ENCODE measurements at regions not wholly inside any gene's neighbourhood (a gene's known extent, or its start where the extent isn't known, plus 50 kb on each side); places are given as distances from the start of the nearest gene placed in this dataset.

DNA sequence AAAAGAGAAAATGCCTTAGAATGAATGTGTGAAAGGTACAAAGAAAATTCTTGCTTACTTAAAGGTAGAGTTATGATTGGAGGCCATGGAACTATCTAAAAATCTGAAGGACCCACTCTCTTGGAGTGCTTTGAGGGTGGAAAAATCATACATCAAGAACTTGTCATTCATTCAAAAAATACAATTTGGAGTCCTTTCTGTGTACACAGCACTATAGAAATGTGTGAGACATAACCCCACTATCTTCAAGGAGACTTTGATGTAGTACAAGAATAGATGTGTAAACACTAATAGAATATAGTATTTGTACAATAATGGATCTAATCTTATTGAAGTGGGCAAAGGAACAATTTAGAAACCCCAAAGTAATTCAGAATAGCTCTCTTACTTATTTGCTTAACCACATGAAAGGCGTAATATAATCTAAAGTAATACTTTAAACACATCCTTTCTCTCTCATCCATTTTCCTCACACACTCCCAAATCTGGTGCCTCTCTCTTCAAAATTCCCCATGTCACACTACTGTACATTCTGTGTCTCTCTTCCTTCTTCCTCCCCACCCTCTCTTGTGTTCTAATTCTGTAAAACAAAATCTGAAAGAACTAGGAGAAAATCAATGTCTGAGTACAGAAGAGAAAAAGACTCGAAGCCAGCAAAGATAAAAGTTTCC, 166.7 kb downstream of the DNAJB9 start:
- no peaks in the 10 kb centered on the region for H3K4me1 ChIP-seq
- WGBS (ENCODE audit: insufficient coverage, low coverage, low lambda C conversion rate, missing lambda C conversion rate), result 73% methylated on average over 2 of the region's 2 CpGs
- H3K36me3 ChIP-seq, result no peaks in the 10 kb centered on the region
- no peak for DNase-seq
- no peak overlapping the region for H3K4me3 ChIP-seq
- TF ChIP-seq, protein P1, sequence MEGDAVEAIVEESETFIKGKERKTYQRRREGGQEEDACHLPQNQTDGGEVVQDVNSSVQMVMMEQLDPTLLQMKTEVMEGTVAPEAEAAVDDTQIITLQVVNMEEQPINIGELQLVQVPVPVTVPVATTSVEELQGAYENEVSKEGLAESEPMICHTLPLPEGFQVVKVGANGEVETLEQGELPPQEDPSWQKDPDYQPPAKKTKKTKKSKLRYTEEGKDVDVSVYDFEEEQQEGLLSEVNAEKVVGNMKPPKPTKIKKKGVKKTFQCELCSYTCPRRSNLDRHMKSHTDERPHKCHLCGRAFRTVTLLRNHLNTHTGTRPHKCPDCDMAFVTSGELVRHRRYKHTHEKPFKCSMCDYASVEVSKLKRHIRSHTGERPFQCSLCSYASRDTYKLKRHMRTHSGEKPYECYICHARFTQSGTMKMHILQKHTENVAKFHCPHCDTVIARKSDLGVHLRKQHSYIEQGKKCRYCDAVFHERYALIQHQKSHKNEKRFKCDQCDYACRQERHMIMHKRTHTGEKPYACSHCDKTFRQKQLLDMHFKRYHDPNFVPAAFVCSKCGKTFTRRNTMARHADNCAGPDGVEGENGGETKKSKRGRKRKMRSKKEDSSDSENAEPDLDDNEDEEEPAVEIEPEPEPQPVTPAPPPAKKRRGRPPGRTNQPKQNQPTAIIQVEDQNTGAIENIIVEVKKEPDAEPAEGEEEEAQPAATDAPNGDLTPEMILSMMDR (IDR thresholded peaks at IDR 0.05), result no peak
- TF ChIP-seq POLR2A (IDR thresholded peaks at IDR 0.05), result no peak
- H3K27me3 ChIP-seq, result no peaks in the 10 kb centered on the region
- H3K27ac ChIP-seq, result no peak overlapping the region
- ATAC-seq, result no peak
- H3K9me3 ChIP-seq, result no peaks in the 10 kb centered on the region
- intact Hi-C loops (cut with DNase I), result no loop called here

DNA sequence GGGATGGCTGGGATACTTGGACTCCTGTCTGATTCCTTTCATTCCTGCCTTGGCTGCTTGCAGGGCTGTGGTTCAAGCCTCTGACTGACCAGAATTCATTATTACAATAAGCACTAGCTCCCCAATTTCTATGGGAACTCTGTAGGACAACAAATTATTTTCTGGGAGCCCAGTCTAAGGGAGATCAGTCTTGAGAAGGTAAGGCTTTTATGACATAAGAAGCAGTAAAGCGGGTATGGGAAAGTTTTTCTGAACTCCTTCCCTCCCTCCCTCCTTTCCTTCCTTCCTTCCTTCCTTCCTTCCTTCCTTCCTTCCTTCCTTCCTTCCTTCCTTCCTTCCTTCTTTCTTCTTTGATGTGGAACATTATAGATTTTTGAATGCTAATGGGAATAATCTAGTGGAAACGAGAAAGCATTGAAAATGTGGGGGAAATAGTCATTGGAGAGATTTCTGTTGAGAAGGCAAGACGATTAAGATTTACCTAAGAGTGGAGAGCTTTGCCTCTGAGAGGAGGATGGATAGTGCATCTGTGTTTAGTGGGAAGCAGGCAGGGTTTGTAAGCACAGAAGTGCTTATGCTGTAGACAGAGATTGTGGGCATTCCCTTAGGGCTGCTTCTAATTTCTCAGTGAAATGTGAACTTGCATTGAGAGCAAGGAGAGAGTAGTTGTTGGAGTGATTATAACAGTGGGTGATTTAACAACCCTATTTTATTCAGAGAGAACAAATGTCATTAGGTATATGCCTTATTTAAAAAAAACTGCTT, 201.5 kb downstream of the DNAJB9 start:
- intact Hi-C loops (cut with DNase I), result no loop called here

DNA sequence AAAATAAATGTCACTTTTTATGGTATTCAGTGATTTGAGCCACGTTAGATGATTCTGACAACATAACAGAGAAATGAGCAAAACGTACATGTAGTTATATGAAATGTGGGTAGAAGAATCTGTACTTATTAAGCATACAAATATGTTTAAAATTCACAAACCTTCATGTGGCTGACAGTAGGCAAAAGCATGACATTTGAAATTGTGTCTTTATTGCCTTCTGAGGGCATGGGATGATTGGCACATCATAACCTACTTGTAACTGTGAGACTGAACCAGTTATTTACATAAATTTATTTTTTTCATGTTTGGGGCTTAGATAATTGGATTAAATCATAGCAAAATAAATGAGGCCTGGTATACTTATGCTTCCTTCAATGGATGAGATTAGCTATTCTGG, 202.2 kb downstream of the DNAJB9 start:
- Histone ChIP-seq H3K36me3 (no peaks in the 10 kb centered on the region), H3K4me1 (no peaks in the 10 kb centered on the region), H3K27me3 (no peaks in the 10 kb centered on the region), H3K9me3 (no peaks in the 10 kb centered on the region), H3K4me3 (no peak overlapping the region), H3K27ac (no peak overlapping the region)
- intact Hi-C loops (cut with DNase I), result no loop called here
- WGBS (ENCODE audit: insufficient coverage, low coverage, low lambda C conversion rate, missing lambda C conversion rate), result 82% methylated on average over 2 of the region's 2 CpGs
- TF ChIP-seq, protein P1 (IDR thresholded peaks at IDR 0.05), result no peak
- TF ChIP-seq POLR2A (IDR thresholded peaks at IDR 0.05), result no peak
- ATAC-seq, result no peak
- DNase-seq, result no peak

More for the DNA sequence above, 201.5 kb downstream of the DNAJB9 start:
- Histone ChIP-seq H3K27ac (no peak overlapping the region), H3K27me3 (no peaks in the 10 kb centered on the region), H3K4me3 (no peak overlapping the region), H3K9me3 (no peaks in the 10 kb centered on the region), H3K36me3 (no peaks in the 10 kb centered on the region), H3K4me1 (no peaks in the 10 kb centered on the region)
- no peak for ATAC-seq
- no peak for TF ChIP-seq POLR2A (IDR thresholded peaks at IDR 0.05)
- TF ChIP-seq, protein P1 (IDR thresholded peaks at IDR 0.05), result no peak
- DNase-seq, result no peak
- 56% methylated on average over 3 of the region's 3 CpGs for WGBS (ENCODE audit: insufficient coverage, low coverage, low lambda C conversion rate, missing lambda C conversion rate)

DNA sequence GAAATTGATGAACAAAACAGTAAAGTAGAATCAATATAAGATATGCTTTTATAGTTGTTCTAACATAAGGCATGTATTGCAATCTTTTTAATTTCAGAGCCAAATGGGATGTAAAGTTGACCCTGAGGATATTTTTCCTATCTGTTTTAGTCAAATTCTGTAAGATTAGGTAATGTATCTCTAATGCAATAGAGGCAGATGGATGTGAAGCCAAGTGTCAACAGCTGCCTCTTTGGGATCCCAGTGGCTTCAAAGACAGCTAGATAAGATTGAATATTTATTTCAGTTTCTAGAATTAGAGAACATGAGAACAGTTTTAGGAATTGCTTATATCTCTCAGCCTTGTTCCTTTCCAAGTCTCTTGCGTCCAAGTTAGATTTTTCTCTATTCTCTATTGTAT, 208.3 kb downstream of the DNAJB9 start:
- Histone ChIP-seq H3K9me3 (no peaks in the 10 kb centered on the region), H3K27me3 (no peaks in the 10 kb centered on the region), H3K4me3 (no peak overlapping the region), H3K27ac (no peak overlapping the region), H3K4me1 (no peaks in the 10 kb centered on the region), H3K36me3 (no peaks in the 10 kb centered on the region)
- intact Hi-C loops (cut with DNase I), result no loop called here
- no peak for DNase-seq
- TF ChIP-seq, protein P1 (IDR thresholded peaks at IDR 0.05), result no peak
- TF ChIP-seq POLR2A (IDR thresholded peaks at IDR 0.05), result no peak
- no peak for ATAC-seq
- 54% methylated on average over 1 of the region's 1 CpG for WGBS (ENCODE audit: insufficient coverage, low coverage, low lambda C conversion rate, missing lambda C conversion rate)

All from right lobe of liver (tissue), 6 donors.